NCI-H2081 treated with DMSO at 0.1 percent for 48 hours (cell line): ENCODE measurements at regions not wholly inside any gene's neighbourhood (a gene's known extent, or its start where the extent isn't known, plus 50 kb on each side); places are given as distances from the start of the nearest gene placed in this dataset.

ENCODE experiments used
- DNase-seq: peaks from one replicate; lab custom pipeline; 2025; lab: John Stamatoyannopoulos, UW

GRCh38 chr9:7300484-7300883 lies 499.1 kb downstream of the DMAC1 start:
- DNase-seq = no peak

GRCh38 chr9:7298123-7298522 lies 501.5 kb downstream of the DMAC1 start:
- no peak for DNase-seq

GRCh38 chr9:7297521-7297920 lies 502.1 kb downstream of the DMAC1 start:
- DNase-seq = no peak

GRCh38 chr9:7293091-7293490 lies 506.5 kb downstream of the DMAC1 start:
- DNase-seq = no peak

- DNase-seq = no peak
Observed at GRCh38 chr9:7289773-7290172, 509.8 kb downstream of the DMAC1 start.

GRCh38 chr9:7287986-7288385 lies 511.6 kb downstream of the DMAC1 start:
- DNase-seq = peak; percentile 23

GRCh38 chr9:7287065-7287464 lies 512.5 kb downstream of the DMAC1 start:
- peak; percentile 90 for DNase-seq

- no peak for DNase-seq
Observed at GRCh38 chr9:7286101-7286500, 513.5 kb downstream of the DMAC1 start.

GRCh38 chr9:7285199-7285598 lies 514.4 kb downstream of the DMAC1 start:
- no peak for DNase-seq

- DNase-seq = no peak
Observed at GRCh38 chr9:7284517-7284916, 515.1 kb downstream of the DMAC1 start.

GRCh38 chr9:7284117-7284516 lies 515.5 kb downstream of the DMAC1 start:
- no peak for DNase-seq

GRCh38 chr9:7273575-7273974 lies 515.8 kb downstream of the KDM4C start:
- DNase-seq = no peak

GRCh38 chr9:7266911-7267595 lies 509.3 kb downstream of the KDM4C start:
- DNase-seq = peak; percentile 22

GRCh38 chr9:7265181-7265580 lies 507.4 kb downstream of the KDM4C start:
- no peak for DNase-seq

- DNase-seq = no peak
Observed at GRCh38 chr9:7259544-7260241, 501.9 kb downstream of the KDM4C start.

GRCh38 chr9:7258688-7259396 lies 501.1 kb downstream of the KDM4C start:
- no peak for DNase-seq

GRCh38 chr9:7246917-7247522 lies 489.2 kb downstream of the KDM4C start:
- DNase-seq = no peak

GRCh38 chr9:7245976-7246580 lies 488.3 kb downstream of the KDM4C start:
- no peak for DNase-seq

GRCh38 chr9:7243838-7244237 lies 486.1 kb downstream of the KDM4C start:
- no peak for DNase-seq

GRCh38 chr9:7242126-7242525 lies 484.4 kb downstream of the KDM4C start:
- DNase-seq = no peak

GRCh38 chr9:7241694-7242093 lies 483.9 kb downstream of the KDM4C start:
- DNase-seq = no peak

- no peak for DNase-seq
Observed at GRCh38 chr9:7240569-7241311, 483.0 kb downstream of the KDM4C start.
